ENCODE measurements at regions not wholly inside any gene's neighbourhood (a gene's known extent, or its start where the extent isn't known, plus 50 kb on each side); places are given as distances from the start of the nearest gene placed in this dataset.

GRCh38 chr16:11431915-11432465 lies 86.7 kb downstream of the RMI2 start:
- peaks cover 14% of the 10 kb centered on the region for H3K27me3 ChIP-seq (ENCODE audit: insufficient read depth, low read depth)
- no TSS peak for BruUV-seq (replicated peaks)
- H3K9me3 ChIP-seq (ENCODE audit: insufficient read depth, low read depth), result no peaks in the 10 kb centered on the region
- H3K36me3 ChIP-seq (ENCODE audit: low read depth), result no peaks in the 10 kb centered on the region
- no peaks in the 10 kb centered on the region for H3K79me2 ChIP-seq (ENCODE audit: low read depth)
- no peak overlapping the region for H3K27ac ChIP-seq
- TF ChIP-seq EZH2 (IDR thresholded peaks at IDR 0.05; ENCODE audit: low read depth) (no peak), CTCF (conservative IDR thresholded peaks at IDR 0.05) (no peak)
- H3K9me2 ChIP-seq (ENCODE audit: insufficient read depth), result no peaks in the 10 kb centered on the region
- CTCF ChIA-PET, result no interaction called here
- H4K20me1 ChIP-seq (ENCODE audit: insufficient read depth), result no peaks in the 10 kb centered on the region
- intact Hi-C loops (cut with micrococcal nuclease; ENCODE audit: unreplicated experiment), result loop anchor here (10.0 kb wide), 1 partner anchor 63 kb away; no protein-coding TSS in a partner anchor
- H3K4me1 ChIP-seq (replicated peaks; ENCODE audit: insufficient read depth), result no peaks in the 10 kb centered on the region
- no peak overlapping the region for H3K4me2 ChIP-seq
- H3F3A ChIP-seq (ENCODE audit: insufficient read depth, low read depth), result no peaks in the 10 kb centered on the region
- DNase-seq, result no peak
- no peak overlapping the region for H3K4me3 ChIP-seq
- no peak overlapping the region for H2AFZ ChIP-seq
- POLR2A ChIA-PET (ENCODE audit: unreplicated experiment), result no interaction called here

- POLR2A ChIA-PET (ENCODE audit: unreplicated experiment), result no interaction called here
- no peaks in the 10 kb centered on the region for H3K79me2 ChIP-seq (ENCODE audit: low read depth)
- CTCF ChIA-PET, result no interaction called here
These were observed 87.7 kb downstream of the RMI2 start for GRCh38 chr16:11432856-11433395.

GRCh38 chr16:11435576-11435975 lies 90.3 kb downstream of the RMI2 start:
- no peaks in the 10 kb centered on the region for H4K20me1 ChIP-seq (ENCODE audit: insufficient read depth)
- H3K9me2 ChIP-seq (ENCODE audit: insufficient read depth), result no peaks in the 10 kb centered on the region
- H3K79me2 ChIP-seq (ENCODE audit: low read depth), result no peaks in the 10 kb centered on the region
- POLR2A ChIA-PET (ENCODE audit: unreplicated experiment), result no interaction called here
- no peaks in the 10 kb centered on the region for H3K36me3 ChIP-seq (ENCODE audit: low read depth)
- H3K4me1 ChIP-seq (replicated peaks; ENCODE audit: insufficient read depth), result no peaks in the 10 kb centered on the region
- intact Hi-C loops (cut with micrococcal nuclease; ENCODE audit: unreplicated experiment), result loop anchor here (10.0 kb wide), 1 partner anchor 59 kb away; no protein-coding TSS in a partner anchor
- TF ChIP-seq EZH2 (IDR thresholded peaks at IDR 0.05; ENCODE audit: low read depth), result no peak
- no peak for TF ChIP-seq CTCF (conservative IDR thresholded peaks at IDR 0.05)
- H3K27me3 ChIP-seq (ENCODE audit: insufficient read depth, low read depth), result peaks cover 19% of the 10 kb centered on the region
- CTCF ChIA-PET, result interaction anchor here (0.6 kb wide), 1 partner anchor 17 kb away, joined by 5 read pairs; no protein-coding TSS in a partner anchor
- H3K27ac ChIP-seq, result no peak overlapping the region
- H3F3A ChIP-seq (ENCODE audit: insufficient read depth, low read depth), result no peaks in the 10 kb centered on the region
- H2AFZ ChIP-seq, result no peak overlapping the region
- no peak for DNase-seq
- H3K4me2 ChIP-seq, result no peak overlapping the region
- no peak overlapping the region for H3K4me3 ChIP-seq
- no peaks in the 10 kb centered on the region for H3K9me3 ChIP-seq (ENCODE audit: insufficient read depth, low read depth)
- no TSS peak for BruUV-seq (replicated peaks)

More at GRCh38 chr16:11432856-11433395, 87.7 kb downstream of the RMI2 start:
- Histone ChIP-seq H3K36me3 (ENCODE audit: low read depth) (no peaks in the 10 kb centered on the region), H2AFZ (no peak overlapping the region), H4K20me1 (ENCODE audit: insufficient read depth) (no peaks in the 10 kb centered on the region), H3F3A (ENCODE audit: insufficient read depth, low read depth) (no peaks in the 10 kb centered on the region), H3K4me2 (no peak overlapping the region), H3K9me3 (ENCODE audit: insufficient read depth, low read depth) (no peaks in the 10 kb centered on the region), H3K4me1 (replicated peaks; ENCODE audit: insufficient read depth) (no peaks in the 10 kb centered on the region), H3K9me2 (ENCODE audit: insufficient read depth) (no peaks in the 10 kb centered on the region), H3K27me3 (ENCODE audit: insufficient read depth, low read depth) (peaks cover 19% of the 10 kb centered on the region), H3K4me3 (no peak overlapping the region), H3K27ac (no peak overlapping the region)
- no peak for TF ChIP-seq CTCF (conservative IDR thresholded peaks at IDR 0.05)
- intact Hi-C loops (cut with micrococcal nuclease; ENCODE audit: unreplicated experiment), result loop anchor here (10.0 kb wide), 1 partner anchor 62 kb away; no protein-coding TSS in a partner anchor
- DNase-seq, result no peak
- no TSS peak for BruUV-seq (replicated peaks)

Data from PC-9 (cell line).